ENCODE measurements at regions not wholly inside any gene's neighbourhood (a gene's known extent, or its start where the extent isn't known, plus 50 kb on each side); places are given as distances from the start of the nearest gene placed in this dataset.
"Not testable (repeated sequence)": the region's sequence is repeated elsewhere in the genome, so short reads cannot be mapped to it uniquely, and the experiment has no call there.

- no peak for DNase-seq
Observed at GRCh38 chr1:193929374-193930033, 743.1 kb upstream of the B3GALT2 start.

DNA sequence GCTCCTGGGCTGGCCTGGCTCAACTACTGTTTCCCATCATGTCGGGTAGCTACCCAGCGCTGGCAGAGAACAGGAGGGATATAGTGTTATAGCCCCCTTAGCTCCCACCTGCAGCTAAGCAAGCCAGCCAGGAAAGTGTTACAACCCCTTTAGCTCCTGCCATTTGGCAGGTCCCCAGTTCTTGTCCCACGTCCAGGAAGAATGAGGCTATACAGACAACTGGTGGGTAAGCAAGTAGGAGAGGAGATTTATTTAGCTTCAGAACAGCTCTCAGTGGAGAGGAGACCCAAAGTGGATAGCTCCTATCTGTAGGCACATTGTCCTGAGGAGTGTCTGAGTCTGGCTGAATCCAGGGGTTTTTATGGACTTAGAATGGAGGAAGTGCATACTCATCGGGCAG lies 741.1 kb upstream of the B3GALT2 start:
- DNase-seq, result no peak

DNA sequence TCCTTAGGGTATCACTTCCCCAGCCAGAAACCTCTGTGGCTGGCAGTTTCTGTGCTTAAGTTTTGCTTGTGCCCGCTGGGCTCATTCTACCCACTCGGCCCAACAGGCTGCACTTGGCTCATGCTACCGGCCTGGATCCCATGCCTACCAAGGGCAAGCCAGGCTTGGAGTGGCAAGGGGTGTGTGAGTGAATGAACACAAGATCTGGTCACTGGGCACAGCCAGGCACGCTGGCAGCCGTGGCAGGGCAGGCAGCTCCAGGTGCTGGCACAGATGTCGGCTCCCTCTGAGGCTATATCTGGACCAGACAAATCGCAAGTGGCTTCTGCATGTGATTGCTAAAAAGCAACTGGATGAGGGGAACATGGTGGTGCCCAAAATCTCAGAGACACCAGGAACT lies 740.5 kb upstream of the B3GALT2 start:
- no peak for DNase-seq

DNA sequence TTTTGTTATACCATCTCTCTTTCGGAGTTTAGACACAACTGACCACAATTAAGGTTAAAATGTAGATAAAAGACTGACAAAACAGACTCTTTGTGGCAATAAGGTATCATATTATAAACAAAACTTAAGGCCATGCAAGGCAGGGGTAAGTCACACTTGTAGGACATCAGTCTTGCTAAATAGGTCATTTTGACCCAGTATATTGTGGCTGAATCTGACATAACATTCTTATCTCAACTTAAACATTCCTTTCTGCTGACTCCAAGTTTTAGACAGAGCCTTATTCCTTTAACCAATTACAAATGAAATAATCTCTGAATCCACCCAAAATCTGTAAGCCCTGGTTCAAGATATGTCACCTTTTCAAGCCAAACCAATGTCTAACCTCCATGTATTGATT lies 733.4 kb upstream of the B3GALT2 start:
- no peak for DNase-seq

DNA sequence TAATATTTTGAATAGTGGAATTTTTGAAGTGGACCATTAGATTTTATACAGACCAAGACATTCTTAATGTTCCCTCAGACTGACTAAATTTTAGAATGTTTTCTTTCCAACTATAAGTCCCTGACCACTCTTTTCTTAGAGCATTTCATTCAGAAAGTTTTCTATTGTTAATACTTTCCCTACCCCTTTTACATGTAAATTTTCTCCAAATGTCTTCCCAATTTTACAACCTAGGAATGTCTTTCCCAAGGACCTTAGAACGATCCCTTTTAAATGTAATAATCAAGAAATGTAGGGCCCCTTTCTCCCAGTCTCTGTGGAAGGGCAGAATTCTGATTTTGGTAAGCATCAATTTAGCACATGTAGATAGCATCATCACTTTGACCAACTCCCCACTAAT lies 730.0 kb upstream of the B3GALT2 start:
- DNase-seq, result no peak

- no peak for DNase-seq
Observed at GRCh38 chr1:193914871-193915270, 728.5 kb upstream of the B3GALT2 start.

- DNase-seq, result no peak
Observed at GRCh38 chr1:193909406-193910082, 723.1 kb upstream of the B3GALT2 start.

DNA sequence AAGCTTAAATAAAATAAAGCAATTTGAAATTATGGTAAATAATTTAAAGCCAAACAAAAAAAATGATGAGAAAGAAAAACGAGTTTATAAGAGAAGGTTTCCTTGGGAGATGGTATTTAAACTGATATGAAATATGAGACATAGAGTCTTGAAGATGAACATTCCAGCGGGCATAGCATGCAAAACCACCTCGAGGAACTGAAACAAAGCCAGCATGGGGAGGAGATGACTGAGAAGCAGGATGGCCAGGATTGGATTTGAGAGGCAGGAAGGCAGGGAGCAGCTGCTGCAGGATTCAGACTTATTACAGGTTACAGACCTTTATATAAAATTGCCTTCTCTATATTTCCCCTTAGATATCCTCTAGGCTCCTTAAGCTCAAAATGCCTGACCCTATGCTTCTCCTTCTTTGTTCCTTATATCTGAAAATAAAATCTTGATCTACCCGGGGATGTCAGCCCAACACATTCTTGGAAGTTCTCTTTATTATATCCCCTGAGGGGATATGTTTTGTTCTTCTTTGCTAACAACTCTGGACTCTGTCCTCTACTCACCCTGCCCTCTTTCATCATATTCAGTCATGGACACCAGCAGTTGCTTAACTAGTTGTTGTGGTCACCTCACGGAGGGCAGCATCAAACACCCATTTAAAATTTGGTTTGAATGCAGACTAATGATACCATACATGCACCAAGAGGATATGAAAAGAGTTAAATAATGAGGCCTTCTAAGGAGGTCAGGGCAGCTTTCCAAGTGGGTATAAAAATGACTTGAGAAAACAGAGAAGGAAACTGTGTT lies 719.1 kb upstream of the B3GALT2 start:
- no peak for DNase-seq

DNA sequence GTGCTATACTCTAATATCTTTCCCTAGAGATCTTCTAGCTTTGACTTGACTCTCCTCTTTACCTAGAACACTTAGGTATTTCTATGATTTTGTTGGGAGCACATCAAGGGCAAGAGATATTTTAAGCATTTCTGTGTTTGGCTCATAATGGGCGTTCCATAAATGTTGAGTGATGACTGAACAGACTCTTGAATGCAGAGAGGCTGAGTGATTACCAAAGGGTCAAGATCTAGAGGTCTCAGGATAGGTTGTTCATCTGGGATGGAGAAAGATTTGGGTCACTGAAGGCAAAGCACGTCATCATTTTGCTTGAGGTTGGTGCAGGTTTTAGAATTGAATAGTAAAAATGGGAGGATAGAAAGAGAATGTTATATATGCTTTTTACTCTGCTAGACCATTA lies 705.4 kb upstream of the B3GALT2 start:
- DNase-seq, result no peak

- no peak for DNase-seq
Observed at GRCh38 chr1:193890935-193891334, 704.5 kb upstream of the B3GALT2 start.

DNA sequence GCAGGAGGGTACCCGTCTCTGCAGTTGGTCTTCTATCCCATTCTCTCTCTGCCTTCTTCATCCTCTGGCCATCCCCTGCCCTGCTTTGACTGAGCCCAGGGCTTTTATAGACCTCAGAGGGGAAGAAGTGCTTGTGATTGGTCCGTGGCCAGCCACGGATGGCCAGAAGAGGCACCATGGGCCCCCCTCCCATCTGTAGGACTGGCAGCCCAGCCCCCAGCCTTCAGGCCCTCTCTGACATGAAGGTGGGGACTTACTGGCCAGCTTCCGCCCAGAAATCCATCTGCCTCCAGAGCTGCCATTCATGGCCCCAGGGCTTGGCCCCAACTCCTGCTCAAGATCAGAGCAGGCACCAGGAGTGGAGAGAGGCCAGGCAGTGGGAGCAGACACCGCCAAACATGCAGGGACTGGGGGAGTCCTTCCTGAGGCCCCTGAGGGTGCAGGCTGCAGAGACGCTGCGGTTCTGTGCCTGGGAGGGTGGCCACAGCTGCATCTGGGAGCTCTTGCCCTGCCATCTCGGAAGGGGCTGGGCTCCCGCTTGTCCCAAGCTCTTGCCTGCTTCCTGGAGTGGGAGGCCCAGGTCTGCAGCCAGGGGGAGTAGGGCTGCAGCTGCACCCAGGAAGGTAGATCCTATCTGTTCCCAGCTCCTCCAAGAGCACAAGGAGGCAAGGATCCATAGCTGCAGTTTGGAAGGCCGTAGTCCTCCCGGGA lies 698.6 kb upstream of the B3GALT2 start:
- no peak for DNase-seq

DNA sequence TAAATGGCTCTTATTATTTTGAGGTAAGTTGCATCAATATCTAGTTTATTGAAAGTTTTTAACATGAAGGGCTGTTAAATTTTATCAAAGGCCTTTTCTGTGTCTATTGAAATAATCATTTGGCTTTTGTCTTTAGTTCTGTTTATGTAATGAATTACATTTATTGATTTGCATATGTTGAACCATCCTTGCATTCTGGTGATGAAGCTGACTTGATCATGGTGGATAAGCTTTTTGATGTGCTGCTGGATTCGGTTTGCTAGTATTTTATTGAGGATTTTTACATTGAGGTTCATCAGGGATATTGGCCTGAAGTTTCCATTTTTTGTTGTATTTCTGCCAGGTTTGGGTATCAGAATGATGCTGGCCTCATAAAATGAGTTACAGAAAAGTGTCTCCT lies 691.5 kb upstream of the B3GALT2 start:
- DNase-seq, result not testable (repeated sequence)

DNA sequence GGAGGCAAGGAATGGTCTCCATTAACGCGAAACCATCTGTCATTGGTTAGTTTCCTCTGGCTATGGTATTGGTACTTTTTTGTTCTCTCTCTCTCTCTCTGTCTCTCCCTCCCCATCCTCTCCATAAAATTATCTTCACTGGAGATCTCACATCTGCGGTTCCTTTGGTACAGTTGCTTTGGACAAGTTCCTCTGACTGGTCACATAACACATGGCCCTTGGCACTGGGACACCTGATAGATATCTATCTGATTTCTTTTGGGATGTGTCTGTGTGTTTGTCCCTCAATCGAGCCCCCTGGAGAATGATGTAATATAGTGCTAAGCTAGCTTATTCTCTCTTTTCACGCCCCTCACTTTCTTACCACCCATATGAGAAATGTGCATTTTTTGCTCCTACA lies 682.0 kb upstream of the B3GALT2 start:
- no peak for DNase-seq

DNA sequence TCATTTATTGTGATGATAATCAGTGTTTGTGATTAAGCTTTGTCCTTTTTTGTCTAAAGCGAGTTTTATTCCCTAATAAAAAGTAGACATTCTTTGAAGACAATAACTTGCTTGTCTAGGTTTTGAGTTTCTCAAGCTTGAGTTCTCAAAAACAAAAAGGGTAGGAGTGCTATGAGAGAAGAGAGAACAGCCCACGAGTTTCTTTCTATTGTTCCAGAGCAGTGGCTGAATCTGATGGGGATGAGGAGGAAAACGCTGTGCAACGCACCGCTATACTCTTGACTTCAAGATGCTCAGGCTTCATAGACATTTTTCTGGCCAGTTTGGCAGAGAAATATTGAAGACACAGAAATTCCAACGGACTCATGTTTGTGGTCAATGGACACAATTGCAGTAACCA lies 669.8 kb upstream of the B3GALT2 start:
- DNase-seq, result no peak

DNA sequence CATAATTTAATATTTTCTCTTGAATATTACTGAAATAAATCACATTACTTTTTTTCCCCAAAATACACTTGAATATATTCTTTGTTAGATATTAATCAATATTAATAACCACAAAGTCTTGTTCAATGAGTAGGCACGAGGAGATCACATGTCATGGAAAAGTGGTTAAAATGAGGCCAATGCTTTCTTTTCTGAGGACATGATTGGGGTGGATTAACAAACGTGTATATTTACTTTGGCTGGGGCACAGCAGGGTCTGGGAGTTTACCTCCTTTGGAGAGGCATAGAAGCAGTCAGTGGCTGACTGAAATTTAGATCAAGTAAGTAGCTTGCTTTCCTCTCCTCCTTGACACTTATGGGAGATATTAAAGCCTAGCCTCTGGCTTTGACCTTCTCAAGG lies 664.3 kb upstream of the B3GALT2 start:
- DNase-seq, result no peak

DNA sequence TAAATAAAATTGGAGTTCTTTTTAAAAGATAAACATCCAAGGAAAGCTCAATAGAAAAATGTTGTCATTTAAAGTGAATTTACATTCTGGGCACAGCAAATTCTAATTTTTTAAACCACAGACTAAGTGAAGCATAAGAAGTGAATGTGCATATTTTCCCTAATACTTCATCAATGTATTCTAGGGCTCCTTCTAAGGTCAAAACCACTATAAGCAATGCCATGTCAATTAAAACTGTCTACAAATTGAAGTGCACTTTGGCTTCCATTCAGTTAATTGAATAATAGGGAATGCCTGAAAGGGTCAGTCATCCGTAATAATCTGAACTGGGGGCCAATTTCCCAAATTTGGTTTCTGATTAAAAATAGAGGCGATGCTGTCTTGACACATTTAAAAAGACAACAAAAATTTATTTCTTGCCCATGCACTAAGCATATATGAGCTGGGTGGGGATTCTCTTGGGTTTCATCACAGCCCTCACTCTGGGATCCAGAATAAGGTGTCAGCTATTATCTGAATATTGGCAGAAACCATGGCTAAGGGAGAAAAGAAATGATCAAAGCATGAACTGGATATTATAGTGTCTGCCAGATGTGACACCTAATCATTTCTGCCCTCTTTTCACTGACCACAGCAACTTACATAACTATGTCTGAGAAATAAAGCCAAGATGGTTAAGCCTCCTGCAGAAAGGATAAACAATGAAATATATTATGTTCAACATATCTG lies 660.6 kb upstream of the B3GALT2 start:
- no peak for DNase-seq

DNA sequence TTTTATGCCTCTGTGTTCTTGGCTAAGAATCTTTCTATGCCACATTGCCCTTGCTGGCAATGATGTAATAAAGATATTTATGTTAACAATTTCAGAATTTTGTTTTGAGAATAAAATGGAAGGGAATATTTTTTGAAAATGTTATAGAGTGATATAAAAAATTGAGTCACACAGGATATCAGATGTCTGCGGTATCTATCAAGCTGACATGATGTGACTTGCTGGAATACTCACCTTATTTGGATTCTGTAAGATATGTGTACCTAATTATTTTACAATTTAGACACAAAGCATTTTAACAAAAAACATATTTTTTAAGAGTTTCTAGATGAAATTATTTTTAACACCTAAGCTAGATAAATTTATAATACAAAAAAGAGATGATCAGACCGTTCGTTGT lies 660.0 kb upstream of the B3GALT2 start:
- DNase-seq, result no peak

- DNase-seq, result no peak
Observed at GRCh38 chr1:193841857-193842256, 655.4 kb upstream of the B3GALT2 start.

DNA sequence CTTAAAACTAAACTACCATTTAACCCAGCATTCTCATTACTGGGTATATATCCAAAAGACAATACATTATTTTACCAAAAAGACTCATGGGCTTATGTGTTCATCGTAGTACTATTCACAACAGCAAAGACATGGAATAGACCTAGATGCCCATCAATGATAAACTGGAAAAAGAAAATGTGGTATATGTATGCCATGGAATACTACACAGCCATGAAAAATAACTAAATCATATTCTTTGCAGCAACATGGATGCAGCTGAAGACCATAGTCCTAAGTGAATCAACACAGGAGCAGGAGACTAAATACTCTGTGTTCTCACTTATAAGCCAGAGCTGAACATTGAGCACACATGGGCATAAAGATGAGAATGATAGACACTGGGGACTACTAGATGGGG lies 645.1 kb upstream of the B3GALT2 start:
- DNase-seq, result no peak

DNA sequence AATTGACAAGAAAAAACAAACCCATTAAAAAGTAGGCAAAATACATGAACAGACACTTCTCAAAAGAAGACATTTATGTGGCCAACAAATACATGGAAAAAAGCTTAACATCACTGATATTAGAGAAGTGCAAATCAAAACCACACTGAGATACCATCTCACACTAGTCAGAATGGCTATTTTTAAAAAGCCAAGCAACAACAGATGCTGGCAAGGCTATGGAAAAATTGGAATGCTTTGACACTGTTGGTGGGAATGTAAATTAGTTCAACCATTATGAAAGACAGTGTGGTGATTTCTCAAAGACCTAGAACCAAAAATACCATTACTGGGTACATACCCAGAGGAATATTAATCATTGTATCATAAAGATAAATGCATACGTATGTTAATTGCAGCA lies 641.1 kb upstream of the B3GALT2 start:
- no peak for DNase-seq

GRCh38 chr1:193819376-193819775 lies 633.0 kb upstream of the B3GALT2 start:
- DNase-seq, result no peak

GRCh38 chr1:193807208-193807607 lies 620.8 kb upstream of the B3GALT2 start:
- DNase-seq, result no peak
